GM19468 (cell line): ENCODE measurements at regions not wholly inside any gene's neighbourhood (a gene's known extent, or its start where the extent isn't known, plus 50 kb on each side); places are given as distances from the start of the nearest gene placed in this dataset.

ENCODE experiments used
- ATAC-seq: cut with Tn5 transposase; IDR thresholded peaks from one replicate; pipeline ENCODE4 v1.9.1; 2021; ENCODE audit warnings: mild to moderate bottlenecking, moderate library complexity, moderate number of reproducible peaks; ENCODE audit not compliant: unreplicated experiment; ENCODE audit errors: extremely low read depth

DNA sequence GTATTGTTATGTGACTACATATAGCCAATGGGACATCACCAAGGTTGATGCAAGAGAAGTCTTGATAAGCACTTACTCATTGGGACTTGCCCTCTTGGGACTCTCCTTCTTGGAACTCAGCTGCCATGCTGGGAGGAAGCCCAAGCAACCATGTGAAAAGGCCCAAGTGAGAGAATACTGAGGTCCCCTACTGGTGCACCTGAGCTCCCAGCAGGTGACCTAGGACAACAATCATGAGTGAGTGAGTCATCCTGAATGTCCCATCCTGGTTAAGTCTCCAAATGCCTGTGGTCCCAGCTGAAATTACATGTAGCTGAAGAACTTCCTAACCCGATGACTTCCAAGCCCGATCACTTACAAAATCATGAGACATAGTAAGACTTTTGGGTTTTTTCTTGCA is 260.7 kb downstream of the ICE1 start:
- no peak for ATAC-seq

DNA sequence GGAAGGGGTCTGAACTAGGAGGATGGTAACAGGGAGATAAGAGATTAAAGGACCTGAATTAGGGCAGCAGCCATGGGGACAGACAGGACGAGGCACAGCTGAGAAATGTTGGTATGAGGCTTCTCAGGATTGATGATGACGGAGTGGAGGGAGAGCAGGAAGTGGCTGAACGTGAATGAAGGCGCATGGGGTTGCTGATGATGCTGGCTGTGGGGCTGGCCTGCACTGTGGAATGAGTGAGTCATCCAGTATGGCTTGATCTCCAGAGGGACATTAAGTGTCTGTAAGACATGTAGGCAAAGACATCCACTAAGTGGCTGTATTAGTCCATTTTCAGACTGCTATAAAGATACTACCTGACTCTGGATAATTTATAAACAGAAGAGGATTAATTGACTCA is 256.4 kb downstream of the ICE1 start:
- ATAC-seq: no peak

DNA sequence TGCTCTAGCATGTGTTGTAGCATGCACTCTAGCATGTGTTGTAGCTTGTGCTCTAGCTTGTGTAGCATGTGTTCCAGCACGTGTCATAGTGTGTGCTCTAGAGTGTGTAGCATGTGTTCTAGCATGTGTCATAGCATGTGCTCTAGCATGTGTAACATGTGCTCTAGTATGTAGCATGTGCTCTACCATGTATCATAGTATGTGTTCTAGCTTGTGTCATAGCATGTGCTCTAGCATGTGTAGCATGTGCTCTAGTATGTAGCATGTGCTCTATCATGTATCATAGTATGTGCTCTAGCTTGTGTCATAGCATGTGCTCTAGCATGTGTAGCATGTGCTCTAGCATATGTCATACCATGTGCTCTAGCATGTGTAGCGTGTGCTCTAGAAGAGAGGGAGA is 255.3 kb downstream of the ICE1 start:
- no peak for ATAC-seq

DNA sequence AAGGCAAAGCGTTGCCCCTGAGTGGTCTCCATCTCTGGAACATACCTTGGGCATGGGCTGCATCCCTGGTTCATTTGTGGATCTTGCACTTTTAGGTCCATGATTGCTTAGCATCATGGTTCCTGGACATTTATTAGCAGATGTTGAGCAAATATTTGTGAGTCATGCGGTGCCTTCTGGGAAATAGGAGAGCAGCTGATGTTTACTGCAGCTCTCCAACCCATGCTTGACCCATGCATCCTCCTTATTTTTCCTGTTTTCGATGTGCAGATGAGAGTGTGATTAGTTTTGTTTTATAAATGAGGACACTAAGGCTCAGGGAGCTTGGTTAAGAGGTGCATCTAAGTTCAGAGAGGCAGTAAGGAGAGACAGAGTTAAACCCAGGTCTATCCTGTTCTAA is 253.7 kb downstream of the ICE1 start:
- no peak for ATAC-seq

DNA sequence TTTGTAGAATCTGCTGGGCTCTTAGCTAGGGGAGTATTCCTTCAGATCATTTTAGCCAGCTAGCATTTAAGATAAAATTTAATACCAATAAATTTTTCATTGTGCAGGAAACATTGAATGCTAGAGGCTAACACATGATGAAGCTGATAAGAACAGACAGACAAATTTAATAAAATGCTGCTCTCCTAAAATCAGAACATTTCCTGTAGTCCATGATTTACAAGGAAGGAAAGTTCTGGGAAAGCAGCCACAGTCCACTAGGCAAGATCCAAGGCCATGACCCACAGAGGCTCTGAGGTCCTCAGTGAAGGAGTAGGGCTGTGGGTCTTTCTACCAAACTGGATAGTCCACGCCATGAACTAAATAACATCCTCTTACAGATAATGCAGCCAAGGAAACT is 253.0 kb downstream of the ICE1 start:
- no peak for ATAC-seq

DNA sequence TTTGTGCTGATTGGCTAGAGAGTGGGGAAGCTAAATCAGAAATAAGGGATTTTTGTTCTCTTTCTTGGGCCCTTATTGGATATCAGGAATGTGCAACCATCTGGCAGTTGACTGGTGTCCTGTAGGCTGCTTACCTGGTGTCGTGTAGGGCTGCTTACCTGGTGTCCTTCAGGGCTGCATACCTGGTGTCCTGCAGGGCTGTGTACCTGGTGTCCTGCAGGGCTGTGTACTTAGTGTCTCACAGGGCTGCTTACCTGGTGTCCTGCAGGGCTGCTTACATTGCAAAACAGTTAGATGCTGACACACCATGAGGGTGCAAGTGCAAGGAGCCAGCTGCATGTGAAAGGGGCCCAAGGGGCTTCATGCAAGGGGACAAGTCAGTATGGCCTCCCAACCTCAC is 249.3 kb downstream of the ICE1 start:
- no peak for ATAC-seq

DNA sequence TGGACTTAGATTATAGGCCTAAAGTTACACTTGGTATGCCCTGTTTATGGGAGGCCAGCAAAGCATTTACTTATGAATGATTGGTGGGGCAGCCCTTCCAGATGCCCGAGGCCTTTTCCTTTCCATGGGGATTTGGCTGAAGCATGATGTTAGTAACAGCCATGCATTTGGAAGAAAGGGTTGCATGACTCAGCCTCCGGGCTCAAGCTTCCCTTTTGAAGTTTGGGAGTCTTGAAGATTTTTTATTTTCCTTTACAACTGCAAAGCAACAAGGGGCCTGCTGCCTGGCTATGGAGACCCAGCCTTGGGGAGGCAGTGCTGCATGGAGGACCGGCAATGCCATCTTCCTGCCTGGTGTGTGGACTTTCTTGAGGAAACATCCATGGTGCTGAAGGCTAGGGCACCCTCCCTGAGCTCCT is 244.7 kb downstream of the ICE1 start:
- ATAC-seq: no peak

DNA sequence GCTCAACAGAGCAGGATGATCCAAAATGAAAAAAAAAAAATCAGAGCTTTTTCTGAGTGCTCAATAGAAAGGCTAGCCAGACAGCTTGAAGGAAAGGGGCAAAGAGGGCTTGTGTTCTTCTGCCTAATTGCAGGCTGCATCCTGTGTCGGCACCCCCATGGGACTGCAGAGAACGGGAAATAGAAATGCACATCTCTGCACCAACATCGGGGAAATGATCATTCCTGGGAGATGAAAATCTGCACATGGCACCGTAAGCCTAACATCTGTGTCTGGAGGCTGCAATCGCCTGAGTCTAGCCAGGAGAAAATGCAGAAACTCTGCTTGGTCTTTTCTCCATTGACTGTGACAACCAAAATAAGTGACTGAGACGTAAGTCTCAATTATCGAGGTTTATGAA is 243.9 kb downstream of the ICE1 start:
- ATAC-seq: no peak

DNA sequence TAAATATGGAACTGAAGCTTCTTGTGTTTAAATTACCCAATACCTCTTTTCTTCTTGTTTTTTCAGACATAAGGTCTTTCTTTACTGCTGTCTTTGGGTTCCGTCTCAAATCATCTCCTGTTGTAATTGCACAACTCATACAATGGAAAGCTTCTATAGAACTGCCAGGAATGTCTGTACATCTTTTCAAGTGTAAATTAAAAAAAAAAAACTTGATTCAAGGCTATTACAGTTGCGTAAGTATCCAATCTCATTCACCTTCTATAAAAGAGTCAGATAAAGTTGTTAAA is 243.5 kb downstream of the ICE1 start:
- ATAC-seq: no peak

DNA sequence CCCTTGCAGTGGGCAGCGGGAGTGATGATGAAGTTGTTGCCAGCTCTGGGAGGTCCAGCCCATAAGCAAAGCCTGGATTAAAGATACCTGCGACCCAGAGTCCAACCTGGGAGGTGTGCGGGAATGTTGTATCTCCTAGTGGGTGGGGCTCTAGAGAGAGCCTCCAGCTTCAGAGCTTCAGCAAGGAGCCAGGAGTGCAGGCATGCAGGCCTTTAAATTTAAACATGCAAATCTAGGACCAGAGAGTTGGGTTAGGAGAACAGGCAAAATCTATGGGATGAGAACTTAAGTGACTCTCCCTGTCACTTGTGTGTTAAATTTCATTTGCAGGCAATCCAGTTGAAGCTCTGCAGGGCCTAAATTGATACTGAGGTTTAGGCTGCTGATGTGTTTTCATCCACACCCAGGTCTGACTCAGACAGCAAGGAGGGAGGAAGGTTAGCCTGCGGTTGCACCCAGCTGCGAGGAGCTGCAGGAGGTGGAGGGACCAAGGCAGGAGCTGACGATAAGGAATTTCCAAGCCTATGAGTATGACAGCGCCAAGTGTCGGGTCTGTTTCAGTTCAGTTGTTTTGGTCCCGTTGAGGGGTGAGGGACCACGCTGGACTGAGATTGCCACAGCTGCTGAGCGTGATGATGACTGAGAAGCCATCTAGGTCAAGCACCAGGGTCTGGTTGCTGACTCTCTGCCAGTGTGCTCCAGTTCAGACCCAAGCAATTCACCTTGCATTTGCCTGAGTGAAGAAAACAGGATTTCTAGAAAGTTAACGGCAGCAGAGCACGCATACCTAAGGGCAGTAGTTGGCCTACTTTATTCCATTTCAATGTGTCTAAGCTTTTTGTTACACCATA is 243.0 kb downstream of the ICE1 start:
- no peak for ATAC-seq

DNA sequence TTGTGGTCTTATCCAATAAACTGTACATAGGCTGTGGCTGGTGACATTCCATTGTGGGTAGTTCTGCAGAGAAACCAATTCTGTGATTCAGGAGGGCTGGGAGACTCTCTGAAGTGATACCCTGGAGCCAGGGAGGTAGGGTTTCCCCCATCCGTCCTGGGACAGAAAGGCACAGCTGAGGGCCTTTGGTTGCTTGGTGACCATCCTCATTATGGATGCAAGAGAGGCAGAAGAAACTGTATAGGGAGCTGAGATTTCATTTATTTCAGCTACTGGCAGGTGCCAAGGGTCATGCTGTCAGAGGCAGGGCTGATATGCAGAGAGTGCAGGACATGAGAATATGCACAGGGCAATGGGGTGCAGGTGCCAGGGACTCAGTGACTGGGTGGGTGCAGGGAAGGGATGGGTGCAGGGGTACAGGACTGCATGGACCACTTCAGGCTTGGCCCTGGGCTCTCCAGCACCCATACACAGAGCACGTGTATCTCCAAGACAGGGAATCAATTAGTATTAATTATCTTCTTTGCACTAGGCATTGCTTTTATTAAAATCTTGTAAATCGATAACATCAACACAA is 236.5 kb downstream of the ICE1 start:
- ATAC-seq: no peak

DNA sequence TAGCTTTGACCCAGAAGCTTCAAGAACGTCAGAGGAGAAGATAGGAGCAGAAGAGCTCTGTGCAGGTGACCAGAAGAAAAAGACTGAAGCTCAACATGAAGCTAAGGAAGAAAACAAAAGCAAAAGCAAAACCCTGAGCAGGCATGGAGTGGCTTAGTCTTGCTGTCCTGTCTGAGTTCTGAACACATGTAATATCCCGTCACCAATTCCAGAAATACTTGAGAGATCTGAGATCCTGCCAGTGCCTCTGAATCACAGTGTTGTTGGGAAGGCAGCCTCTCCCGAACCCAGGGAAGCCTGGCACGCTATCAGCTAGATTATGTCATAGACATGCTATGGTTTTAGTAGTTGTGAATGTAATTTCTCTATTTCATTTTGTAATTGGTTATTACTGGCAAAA is 235.7 kb downstream of the ICE1 start:
- ATAC-seq: no peak

DNA sequence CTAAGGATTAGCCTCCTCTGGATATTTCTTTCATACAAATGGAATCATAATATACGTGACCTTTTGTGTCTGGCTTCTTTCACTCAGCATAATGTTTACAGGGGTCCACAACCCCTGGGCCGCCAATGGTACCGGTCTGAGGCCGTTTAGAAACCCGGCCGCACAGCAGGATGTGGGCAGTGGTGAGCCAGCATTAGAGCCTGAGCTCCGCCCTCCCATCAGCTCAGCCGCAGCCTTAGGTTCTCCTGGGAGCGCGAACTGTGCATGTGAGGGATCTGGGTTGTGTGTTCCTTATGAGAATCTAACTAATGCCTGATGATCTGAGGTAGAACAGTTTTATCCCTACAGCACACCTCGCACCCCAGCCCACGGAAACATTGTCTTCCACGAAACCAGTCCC is 229.7 kb downstream of the ICE1 start:
- no peak for ATAC-seq

DNA sequence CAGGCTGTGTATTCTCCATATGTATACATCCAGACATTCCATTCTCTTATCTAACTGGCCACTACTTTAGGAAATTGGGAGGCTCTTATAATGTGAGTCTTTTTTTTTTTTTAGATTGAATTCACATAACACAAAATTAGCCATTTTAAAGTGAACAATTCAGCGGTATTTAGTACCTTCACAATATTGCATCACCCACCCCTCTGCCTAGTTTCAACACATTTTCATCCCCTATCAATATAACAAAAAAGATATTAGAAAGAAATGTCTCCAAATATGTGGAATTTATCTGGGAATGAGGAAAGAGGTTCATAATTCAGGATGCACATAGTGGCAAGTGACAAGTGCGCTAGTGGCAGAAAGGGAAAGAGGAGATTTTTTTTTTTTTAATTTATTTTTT is 228.5 kb downstream of the ICE1 start:
- no peak for ATAC-seq

DNA sequence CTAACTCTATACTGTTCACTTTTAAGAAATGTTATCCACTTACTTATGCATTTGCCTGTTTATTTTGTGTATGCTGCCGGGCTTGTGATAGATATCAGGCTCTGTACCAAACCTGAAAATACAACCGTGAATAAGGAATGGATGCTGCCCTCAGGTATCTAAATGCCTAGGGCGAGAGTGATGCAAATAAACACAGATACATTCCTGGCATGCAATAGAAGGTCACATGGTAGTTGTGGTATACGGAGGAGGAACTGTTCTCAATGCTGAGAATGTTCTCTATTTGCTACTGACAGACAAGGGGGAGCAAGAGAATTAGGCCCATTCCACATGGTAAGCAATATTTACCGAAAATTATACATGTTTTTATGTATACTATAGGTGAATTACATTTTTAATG is 227.8 kb downstream of the ICE1 start:
- no peak for ATAC-seq

DNA sequence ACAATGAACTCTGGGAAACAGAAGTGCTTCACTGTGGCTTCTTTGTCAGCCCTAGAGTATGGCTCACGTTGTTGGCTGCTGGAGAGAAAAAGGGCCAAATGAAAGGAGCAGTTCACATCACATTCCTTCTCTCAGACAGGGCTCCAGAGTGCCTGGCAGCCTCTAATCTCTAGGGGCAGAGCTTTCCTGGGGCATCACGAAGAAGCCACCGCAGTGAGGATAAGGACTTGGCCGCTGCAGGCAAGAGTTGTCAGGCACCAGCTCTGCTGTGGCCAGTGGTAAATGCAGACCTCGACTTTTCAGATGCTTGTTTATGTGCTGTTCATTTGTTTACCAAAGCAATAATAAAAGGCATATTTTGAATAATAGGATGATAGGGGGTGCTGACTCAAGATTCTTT is 227.2 kb downstream of the ICE1 start:
- no peak for ATAC-seq

DNA sequence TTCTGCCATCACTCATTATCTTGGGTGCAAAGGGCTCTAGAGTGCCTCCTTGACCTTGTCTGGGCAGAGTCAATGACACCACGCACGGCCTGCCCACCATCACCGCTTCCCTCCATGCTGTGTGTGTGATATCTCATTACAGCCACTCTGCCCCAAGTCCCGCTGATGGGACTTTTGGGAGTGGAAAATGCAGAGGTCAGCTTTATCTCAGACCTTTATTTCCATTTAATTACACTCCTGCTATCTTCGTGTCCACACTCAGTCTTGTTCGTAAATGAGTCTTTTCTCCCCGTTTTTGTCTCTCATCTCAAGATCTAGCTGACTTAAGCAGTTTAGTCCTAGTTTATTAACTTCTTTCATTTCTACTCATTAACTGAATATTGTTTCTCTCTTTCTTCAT is 226.2 kb downstream of the ICE1 start:
- no peak for ATAC-seq

DNA sequence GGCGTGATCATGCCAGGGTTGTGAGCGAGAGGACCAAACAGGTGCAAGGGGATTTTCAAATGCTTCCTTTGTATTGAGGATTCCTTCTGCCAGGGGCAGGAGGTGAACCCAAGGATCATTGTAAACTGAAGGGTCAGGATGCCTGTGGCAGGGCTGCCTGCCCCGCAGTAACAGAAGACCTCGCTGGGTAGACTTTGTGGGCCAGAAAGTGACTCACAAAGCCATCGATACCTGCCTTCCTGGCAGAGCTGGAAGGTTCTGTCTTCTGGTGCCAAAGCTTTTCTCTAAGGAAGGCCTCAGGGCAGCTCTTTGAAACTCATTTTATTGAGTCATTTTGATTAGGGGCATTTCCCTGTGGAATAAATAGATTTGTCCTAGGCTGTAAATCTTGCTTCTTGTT is 223.4 kb downstream of the ICE1 start:
- no peak for ATAC-seq

DNA sequence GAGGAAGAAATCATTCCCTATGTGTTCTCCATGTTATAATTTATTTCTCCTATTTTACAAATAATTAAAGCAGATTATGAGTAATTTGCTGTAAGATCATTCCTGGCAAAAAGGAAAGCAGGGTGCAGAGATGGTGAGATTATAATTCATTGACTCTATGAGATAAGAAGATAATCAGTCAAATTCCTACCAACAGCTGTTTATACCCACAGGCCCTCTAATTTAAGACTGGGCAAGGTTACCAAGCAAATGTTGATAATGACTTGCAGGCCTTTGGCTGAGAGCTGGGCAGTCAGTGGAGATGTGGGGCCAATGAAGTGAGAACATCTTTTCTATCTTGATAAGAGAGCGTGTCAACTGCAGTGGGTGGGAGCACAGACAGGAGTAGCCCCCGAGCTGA is 222.7 kb downstream of the ICE1 start:
- no peak for ATAC-seq

DNA sequence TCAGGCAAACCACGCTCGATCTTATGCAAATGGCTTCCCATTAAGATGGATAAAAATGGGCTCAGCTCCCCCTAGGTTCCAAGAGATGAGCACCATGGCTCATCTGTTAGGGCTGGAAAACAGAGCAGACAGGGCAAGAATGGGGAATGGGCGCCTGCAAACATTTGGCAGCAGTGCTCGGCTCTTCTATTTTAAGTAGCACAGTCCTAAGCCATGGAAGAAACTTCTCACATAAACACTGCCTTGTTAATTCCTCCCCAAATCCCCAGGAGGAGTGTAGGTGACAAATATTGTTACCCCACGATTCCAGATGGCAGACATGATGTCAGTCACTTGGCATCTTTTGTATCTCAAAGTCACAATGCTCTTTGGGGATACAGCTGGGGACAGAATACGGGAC is 221.8 kb downstream of the ICE1 start:
- no peak for ATAC-seq

DNA sequence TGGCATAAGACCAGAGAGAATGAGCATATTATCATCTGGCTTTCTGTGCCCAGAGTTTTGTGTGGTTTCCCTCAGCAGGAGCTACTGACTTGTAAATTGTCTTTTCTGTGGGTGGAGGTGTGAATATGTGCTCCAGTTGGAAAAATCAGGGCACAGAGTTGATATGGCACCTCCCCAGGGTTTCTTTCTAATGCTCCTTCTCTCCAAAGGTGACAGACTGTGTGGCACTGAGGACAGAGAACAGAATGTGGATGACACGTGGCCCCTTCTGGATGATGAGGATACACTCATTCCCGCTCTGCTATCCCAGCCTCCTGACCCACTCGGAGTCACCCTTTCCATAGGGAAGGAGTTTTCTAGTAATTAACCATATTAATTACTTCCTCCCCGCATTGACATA is 221.0 kb downstream of the ICE1 start:
- ATAC-seq: no peak

DNA sequence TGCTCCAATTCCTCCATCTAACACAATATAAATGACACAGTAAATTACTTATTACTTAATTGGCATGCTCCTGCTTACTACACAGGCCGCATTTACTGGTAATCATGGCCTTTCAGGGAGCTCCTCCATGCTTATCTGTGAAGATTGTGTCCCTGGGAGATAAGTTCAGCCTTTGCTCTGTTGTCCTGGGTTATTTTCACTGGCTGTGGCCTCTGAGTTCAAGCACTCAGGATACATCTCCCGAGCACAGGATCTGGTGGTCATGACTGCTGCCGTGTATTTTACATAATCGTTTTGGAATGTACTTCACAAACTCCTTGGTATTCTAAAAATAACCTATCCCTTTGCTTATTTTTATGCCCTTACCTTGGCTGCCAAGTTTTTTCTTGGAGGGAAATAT is 215.7 kb downstream of the ICE1 start:
- ATAC-seq: no peak
